ENCODE measurements at regions not wholly inside any gene's neighbourhood (a gene's known extent, or its start where the extent isn't known, plus 50 kb on each side); places are given as distances from the start of the nearest gene placed in this dataset.

DNA sequence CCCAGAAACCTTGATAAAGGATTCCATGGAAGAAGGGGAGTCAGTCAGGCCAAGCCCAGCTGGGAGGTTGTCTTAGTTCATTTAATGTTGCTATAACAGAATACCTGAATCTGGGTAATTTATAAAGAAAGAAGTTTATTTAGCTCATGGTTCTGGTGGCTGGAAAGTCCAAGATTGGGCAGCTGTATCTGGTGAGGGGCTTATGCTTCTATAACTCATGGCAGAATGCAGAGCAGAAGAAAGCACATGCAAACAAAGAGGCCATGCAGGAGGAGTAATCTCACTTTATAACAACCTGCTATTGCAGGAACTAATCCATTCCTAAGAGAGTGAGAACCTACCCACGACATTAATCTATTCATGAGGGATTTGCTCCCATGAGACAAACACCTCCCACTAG is 54.2 kb upstream of the ANKRD1 start:
- Mint-ChIP-seq H3K27me3 (no peaks in the 10 kb centered on the region), H3K4me1 (ENCODE audit: low read depth) (no peaks in the 10 kb centered on the region), H3K27ac (no peak overlapping the region)

DNA sequence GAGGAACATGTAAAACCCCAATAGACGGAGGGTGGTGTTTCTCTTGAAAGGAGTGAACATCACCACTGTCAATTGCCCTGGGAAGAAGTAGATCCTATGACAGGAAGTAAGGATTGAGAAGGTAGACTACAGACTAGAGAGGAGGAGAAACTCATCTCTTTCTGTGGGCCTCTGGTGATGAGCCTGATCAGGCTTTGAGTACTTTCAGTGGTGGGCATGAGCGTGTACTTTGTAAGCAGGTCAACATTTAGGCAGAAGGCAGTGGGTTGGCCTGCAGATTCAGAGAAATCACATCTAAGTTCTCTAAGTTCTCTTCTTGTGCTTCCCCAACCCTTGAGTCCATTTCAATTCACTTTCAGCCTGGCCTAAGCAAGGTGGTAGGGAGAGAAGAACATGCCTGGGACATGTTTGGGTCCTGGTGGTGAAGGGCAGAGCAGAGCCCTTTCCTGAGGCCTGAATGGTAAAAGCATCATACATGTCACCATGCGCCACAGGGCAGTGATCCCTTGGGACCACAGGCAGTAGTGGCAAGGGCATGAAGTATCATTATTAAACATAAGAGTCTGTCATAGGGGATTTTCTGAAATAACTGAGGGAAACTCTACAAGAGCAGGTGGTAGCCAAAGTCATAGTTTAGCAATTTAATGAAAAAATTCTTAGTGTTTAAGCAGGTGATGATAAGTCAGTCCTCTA is 56.4 kb upstream of the ANKRD1 start:
- Mint-ChIP-seq H3K4me1 (ENCODE audit: low read depth) (no peaks in the 10 kb centered on the region), H3K9me3 (no peaks in the 10 kb centered on the region), H3K27ac (no peak overlapping the region), H3K36me3 (ENCODE audit: low read depth) (no peaks in the 10 kb centered on the region), H3K4me3 (no peak overlapping the region), H3K27me3 (no peaks in the 10 kb centered on the region)
- intact Hi-C loops (cut with micrococcal nuclease): no loop called here

More for the DNA sequence above, 54.2 kb upstream of the ANKRD1 start:
- intact Hi-C loops (cut with micrococcal nuclease): no loop called here
- no peaks in the 10 kb centered on the region for H3K9me3 Mint-ChIP-seq
- no peaks in the 10 kb centered on the region for H3K36me3 Mint-ChIP-seq (ENCODE audit: low read depth)
- H3K4me3 Mint-ChIP-seq: no peak overlapping the region

DNA sequence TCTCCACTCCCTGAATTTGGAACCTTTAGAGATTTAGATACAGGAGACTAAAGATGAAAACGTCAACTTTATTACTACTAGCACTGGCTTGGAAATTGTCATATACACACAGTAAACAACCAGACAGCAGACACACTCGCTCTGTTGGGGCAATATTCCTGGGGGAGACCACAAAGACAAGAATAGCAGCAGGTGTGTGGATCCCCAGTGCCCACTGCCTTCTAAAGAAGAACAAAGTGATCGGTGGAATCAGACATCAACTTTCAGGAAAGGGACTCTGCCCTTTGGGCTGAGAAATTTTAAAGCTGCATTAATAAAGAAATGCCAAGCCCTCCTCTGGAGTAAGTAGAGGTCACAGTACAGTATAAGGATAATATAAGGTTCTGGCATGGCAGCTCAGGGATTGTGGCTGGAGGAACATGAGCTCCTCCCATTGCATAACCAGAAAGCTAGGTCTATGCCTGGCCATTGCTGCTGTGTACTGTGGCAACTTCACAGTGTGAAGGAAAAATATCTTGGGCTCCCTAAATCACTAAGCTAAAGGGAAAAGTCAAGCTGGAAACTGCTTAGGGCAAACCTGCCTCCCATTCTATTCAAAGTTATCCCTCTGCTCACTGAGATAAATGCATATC is 57.1 kb upstream of the ANKRD1 start:
- no peaks in the 10 kb centered on the region for H3K4me1 Mint-ChIP-seq (ENCODE audit: low read depth)
- H3K27me3 Mint-ChIP-seq: no peaks in the 10 kb centered on the region
- intact Hi-C loops (cut with micrococcal nuclease): no loop called here
- no peak overlapping the region for H3K27ac Mint-ChIP-seq
- H3K4me3 Mint-ChIP-seq: no peak overlapping the region
- no peaks in the 10 kb centered on the region for H3K36me3 Mint-ChIP-seq (ENCODE audit: low read depth)
- no peaks in the 10 kb centered on the region for H3K9me3 Mint-ChIP-seq

DNA sequence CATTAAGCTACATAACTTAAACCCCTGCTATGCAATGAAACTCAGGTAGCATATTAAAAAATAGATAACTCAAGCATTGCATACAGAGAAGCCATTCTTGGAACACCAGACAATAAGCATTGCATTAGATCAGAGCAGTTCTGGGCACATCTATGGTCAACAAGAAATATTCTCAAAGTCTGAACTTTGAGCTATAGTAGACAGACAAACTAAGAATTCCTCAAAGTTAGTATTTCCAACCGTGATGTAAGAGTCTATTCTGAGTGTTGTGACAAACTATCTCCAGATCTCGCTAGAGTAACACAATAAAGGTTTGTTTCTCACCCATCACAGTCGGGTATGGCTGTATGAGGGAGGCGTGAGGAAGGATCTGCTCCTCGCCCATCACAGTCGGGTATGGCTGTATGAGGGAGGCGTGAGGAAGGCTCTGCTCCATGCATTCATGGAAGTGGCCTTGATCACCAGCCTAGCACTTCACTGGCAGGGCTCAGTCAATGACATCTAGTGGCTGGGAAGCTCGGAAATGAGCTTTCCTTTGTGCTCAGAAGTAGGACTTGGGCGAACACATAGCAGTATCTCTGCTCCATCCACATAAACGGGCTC is 61.6 kb upstream of the ANKRD1 start:
- H3K9me3 Mint-ChIP-seq: no peaks in the 10 kb centered on the region
- no peak overlapping the region for H3K27ac Mint-ChIP-seq
- H3K4me1 Mint-ChIP-seq (ENCODE audit: low read depth): no peaks in the 10 kb centered on the region
- intact Hi-C loops (cut with micrococcal nuclease): no loop called here
- H3K4me3 Mint-ChIP-seq: no peak overlapping the region
- H3K27me3 Mint-ChIP-seq: no peaks in the 10 kb centered on the region
- no peaks in the 10 kb centered on the region for H3K36me3 Mint-ChIP-seq (ENCODE audit: low read depth)

DNA sequence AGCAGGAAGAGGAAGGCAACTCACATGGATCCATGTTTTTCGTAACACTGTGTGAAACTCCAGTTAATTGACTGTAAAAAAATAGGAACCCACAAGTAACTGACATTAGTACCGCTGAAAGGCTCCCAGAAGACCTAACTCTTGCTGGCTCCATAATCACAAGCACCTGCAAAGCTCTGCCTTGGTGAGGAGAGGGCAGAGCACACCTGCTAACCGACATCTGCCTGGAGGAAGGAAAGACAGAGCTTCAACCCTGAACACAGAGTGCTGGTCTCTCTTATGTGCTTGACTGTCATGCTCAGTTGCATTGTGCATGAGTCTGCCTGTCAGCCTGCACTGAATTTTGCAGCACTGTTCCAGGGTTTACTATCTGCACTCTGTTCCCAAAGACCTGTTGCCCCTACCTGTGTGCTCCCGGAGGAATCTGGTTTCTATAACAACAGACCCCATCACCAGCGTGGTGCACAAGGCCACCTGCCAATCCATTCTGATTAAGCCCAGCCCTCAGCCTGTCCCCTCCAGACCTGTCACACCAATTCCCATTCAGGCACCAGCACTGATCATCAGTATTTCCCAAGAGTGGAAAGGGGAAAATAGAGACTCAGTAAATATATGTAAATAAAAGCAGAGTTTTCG is 63.1 kb upstream of the ANKRD1 start:
- intact Hi-C loops (cut with micrococcal nuclease): no loop called here
- no peaks in the 10 kb centered on the region for H3K4me1 Mint-ChIP-seq (ENCODE audit: low read depth)
- H3K9me3 Mint-ChIP-seq: no peaks in the 10 kb centered on the region
- H3K27ac Mint-ChIP-seq: no peak overlapping the region
- H3K27me3 Mint-ChIP-seq: no peaks in the 10 kb centered on the region
- H3K4me3 Mint-ChIP-seq: no peak overlapping the region
- no peaks in the 10 kb centered on the region for H3K36me3 Mint-ChIP-seq (ENCODE audit: low read depth)

DNA sequence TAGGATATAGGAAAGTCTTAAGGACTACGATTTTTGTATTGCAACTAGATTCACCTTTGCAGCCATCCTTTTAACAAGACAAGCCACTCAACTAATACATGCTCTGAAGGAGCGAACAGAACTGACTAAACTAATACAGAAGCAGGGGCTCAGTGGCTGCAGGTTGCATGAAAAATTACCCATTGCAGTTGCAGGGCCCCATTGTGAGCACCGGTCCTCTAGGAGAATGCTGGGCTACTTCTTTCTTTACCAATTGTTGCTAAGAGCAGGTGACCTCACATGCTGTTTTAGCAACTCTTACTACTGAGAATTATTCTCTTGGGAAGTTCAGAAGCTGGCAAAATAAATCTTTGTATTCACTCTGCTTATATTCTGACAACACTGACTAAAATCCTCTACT is 64.0 kb upstream of the ANKRD1 start:
- intact Hi-C loops (cut with micrococcal nuclease): no loop called here
- Mint-ChIP-seq H3K4me1 (ENCODE audit: low read depth) (no peaks in the 10 kb centered on the region), H3K27me3 (no peaks in the 10 kb centered on the region), H3K4me3 (no peak overlapping the region), H3K9me3 (no peaks in the 10 kb centered on the region), H3K36me3 (ENCODE audit: low read depth) (no peaks in the 10 kb centered on the region), H3K27ac (no peak overlapping the region)

DNA sequence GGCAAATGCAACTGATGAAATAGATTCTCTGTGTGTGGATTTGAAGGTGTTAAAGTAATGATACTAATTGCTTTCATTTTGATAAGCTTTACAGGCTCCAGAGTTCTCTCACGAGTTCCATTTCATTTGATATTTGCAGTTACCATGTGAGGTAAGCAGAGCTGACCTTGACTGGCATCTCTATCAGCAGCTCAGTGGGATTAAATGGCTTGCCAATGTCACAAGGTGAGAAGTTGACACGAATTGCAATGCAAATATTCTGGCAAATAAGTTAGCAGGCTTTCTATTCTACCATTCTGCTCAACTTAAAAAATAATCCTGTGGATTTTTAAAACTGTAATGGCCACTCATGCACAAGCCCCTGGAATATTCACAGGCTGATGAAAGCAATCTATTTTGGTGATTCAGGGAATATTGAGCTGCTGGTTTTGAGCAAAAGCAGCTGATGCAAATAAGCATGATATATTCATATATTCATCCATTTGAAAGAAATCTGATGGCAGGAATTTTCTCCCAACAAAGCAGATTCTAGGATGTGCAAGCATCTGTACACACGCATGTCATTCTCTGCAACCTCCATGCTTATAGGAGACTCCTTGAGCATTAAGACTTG is 64.5 kb upstream of the ANKRD1 start:
- Mint-ChIP-seq H3K4me1 (ENCODE audit: low read depth) (no peaks in the 10 kb centered on the region), H3K27ac (no peak overlapping the region), H3K9me3 (no peaks in the 10 kb centered on the region), H3K36me3 (ENCODE audit: low read depth) (no peaks in the 10 kb centered on the region), H3K27me3 (no peaks in the 10 kb centered on the region), H3K4me3 (no peak overlapping the region)
- intact Hi-C loops (cut with micrococcal nuclease): no loop called here

DNA sequence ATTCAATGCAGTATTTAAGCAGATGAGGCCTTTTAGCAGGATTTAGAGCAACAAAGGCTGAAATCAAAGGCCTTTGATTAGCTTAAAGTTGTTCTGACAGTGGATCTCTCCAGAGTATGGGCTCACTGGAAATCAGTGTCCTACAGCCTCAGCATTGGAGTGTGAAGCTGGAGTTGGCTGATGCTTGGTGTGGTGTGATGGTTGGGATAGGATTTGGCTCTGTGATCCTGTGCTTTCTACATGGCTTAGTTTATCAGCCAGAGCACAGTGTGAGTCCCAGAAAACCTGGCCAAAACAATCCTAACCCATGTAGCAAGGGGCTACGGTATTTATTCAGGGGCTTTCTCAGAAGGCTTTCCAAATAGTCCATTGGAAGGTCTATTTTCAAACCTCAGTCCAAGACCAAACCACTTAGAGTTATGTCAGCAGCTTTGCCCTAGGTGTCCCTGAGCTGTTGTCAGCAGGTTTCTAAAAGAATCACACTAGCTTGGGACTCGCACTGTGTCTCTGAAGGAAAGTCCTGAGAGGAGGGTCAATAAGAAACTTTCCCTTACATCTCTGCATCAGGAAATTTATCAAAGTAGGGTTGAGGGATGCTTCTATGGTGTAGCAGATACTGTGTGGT is 65.4 kb upstream of the ANKRD1 start:
- Mint-ChIP-seq H3K36me3 (ENCODE audit: low read depth) (no peaks in the 10 kb centered on the region), H3K9me3 (no peaks in the 10 kb centered on the region), H3K4me3 (no peak overlapping the region), H3K27ac (no peak overlapping the region), H3K27me3 (no peaks in the 10 kb centered on the region), H3K4me1 (ENCODE audit: low read depth) (no peaks in the 10 kb centered on the region)
- intact Hi-C loops (cut with micrococcal nuclease): no loop called here

DNA sequence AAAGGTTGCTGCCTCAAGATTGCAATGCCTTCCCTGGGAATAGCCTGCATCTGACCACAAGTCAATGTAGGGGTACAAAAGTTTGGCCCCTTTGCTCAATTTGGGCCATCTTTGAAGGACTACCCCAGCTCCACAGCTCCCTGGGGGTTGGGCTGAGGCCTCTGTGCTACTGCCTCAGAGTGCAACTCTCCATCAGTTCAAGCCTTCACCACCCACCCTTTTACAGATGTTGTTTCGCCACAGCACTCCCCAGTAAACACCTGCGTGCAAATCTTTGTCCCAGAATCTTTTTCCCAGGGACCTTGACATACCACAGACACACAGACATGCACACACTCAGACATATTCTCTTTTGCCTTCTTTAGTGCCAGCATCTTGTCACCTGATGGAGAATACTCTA is 66.0 kb upstream of the ANKRD1 start:
- H3K4me1 Mint-ChIP-seq (ENCODE audit: low read depth): no peaks in the 10 kb centered on the region
- H3K4me3 Mint-ChIP-seq: no peak overlapping the region
- no peak overlapping the region for H3K27ac Mint-ChIP-seq
- no peaks in the 10 kb centered on the region for H3K36me3 Mint-ChIP-seq (ENCODE audit: low read depth)
- H3K27me3 Mint-ChIP-seq: no peaks in the 10 kb centered on the region
- intact Hi-C loops (cut with micrococcal nuclease): no loop called here
- no peaks in the 10 kb centered on the region for H3K9me3 Mint-ChIP-seq

DNA sequence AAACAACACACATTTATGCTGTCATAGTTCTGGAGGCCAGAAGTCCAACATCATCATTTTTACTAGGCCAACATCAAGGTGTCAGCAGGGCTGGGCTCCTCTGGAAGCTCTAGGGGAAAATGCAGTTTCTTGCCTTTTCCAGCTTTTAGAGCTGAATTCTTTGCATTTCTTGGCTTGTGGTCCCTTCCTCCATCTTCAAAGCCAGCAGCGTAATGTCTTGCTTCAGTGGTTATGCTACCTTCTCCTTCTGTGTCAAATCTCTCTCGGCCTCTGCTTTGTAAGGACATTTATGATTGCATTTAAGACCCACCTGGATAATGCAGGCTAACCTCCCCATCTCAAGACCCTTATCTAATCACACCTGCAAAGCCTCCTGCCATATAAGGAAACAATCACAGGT is 66.5 kb upstream of the ANKRD1 start:
- Mint-ChIP-seq H3K36me3 (ENCODE audit: low read depth) (no peaks in the 10 kb centered on the region), H3K4me3 (no peak overlapping the region), H3K27ac (no peak overlapping the region), H3K27me3 (no peaks in the 10 kb centered on the region), H3K9me3 (no peaks in the 10 kb centered on the region), H3K4me1 (ENCODE audit: low read depth) (no peaks in the 10 kb centered on the region)
- intact Hi-C loops (cut with micrococcal nuclease): no loop called here

DNA sequence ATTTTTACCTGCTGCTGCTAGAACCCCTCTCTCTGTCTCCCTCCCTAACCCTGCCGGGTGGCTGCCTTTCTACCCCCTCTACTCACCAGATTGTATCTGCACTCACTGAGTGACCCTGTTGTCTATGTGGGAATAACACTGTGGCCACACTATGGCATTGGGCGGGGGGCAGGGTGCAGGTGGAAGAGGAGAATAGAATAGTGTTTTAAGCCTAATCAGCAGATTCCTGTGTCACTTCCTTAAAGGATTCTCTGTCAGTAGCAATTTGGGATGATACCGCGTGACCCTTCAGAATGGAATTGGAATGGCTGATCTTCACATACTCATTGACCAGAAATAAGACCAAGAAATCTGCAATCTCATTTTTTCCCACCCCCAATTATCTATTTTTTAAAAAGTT is 67.1 kb upstream of the ANKRD1 start:
- Mint-ChIP-seq H3K36me3 (ENCODE audit: low read depth) (no peaks in the 10 kb centered on the region), H3K27me3 (peaks cover 1% of the 10 kb centered on the region), H3K4me3 (no peak overlapping the region), H3K9me3 (no peaks in the 10 kb centered on the region), H3K4me1 (ENCODE audit: low read depth) (peaks cover 2% of the 10 kb centered on the region), H3K27ac (no peak overlapping the region)
- intact Hi-C loops (cut with micrococcal nuclease): no loop called here

DNA sequence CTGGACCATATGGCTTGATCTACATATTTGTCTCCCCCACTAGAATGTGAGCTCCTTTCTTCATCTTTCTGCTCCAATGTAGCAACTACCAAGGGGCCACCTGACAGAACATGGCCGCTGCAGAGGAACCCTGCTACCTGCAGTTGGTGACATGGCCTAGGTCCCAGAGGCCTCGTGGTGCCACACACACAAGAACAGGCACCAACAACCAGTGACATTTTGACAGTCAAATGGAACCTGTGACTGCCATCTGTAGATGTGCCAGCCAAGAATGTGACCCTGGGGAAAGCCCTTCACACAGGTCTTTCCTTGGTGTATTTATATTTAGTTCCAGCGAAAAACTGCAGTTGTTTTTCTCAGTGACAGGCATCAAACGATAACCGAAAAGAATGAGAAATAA is 67.9 kb upstream of the ANKRD1 start:
- H3K36me3 Mint-ChIP-seq (ENCODE audit: low read depth): no peaks in the 10 kb centered on the region
- peaks cover 5% of the 10 kb centered on the region for H3K4me1 Mint-ChIP-seq (ENCODE audit: low read depth)
- intact Hi-C loops (cut with micrococcal nuclease): no loop called here
- peaks cover 3% of the 10 kb centered on the region for H3K27me3 Mint-ChIP-seq
- no peak overlapping the region for H3K4me3 Mint-ChIP-seq
- H3K9me3 Mint-ChIP-seq: no peaks in the 10 kb centered on the region
- H3K27ac Mint-ChIP-seq: no peak overlapping the region

DNA sequence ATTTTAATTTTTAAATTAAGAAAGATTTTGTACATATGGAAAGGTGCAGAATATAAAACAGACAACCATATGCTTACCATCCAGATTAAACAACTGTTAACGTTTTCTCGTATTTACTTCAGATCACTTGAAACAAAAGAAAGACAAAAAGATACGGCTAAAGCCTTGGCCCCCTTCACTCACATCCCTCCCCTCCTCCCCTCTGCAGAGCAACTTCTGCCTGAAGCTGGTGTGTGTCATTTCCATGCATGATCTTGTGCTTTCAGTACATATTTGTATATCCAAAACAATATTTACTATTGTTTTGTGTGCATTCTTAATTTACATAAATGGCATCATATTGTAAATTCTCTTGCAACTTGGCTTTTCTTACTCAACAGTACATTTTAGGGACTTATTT is 68.5 kb upstream of the ANKRD1 start:
- H3K27ac Mint-ChIP-seq: no peak overlapping the region
- H3K4me3 Mint-ChIP-seq: no peak overlapping the region
- intact Hi-C loops (cut with micrococcal nuclease): no loop called here
- H3K4me1 Mint-ChIP-seq (ENCODE audit: low read depth): peaks cover 5% of the 10 kb centered on the region
- no peaks in the 10 kb centered on the region for H3K36me3 Mint-ChIP-seq (ENCODE audit: low read depth)
- no peaks in the 10 kb centered on the region for H3K9me3 Mint-ChIP-seq
- peaks cover 3% of the 10 kb centered on the region for H3K27me3 Mint-ChIP-seq

DNA sequence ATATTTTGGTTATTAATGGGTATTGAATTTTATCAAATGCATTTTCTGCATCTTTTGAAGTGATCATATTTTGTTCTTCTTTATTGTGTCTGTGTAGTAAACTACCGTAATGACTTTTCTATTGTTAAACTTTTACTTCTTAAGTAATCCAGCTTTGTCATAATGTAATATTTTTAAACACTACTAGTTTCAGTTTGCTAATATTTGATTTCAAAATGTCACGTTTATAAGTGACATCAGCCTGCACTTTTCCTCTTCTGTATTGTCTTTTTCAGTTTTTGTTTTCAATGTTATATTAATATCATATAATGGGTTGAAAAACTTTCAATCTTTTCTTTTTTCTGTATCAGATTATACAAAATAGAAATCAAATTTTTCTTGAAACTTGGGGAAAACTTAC is 71.6 kb upstream of the ANKRD1 start:
- no peak overlapping the region for H3K27ac Mint-ChIP-seq
- peaks cover 3% of the 10 kb centered on the region for H3K27me3 Mint-ChIP-seq

More for the DNA sequence above, 71.6 kb upstream of the ANKRD1 start:
- intact Hi-C loops (cut with micrococcal nuclease): no loop called here
- Mint-ChIP-seq H3K36me3 (ENCODE audit: low read depth) (no peaks in the 10 kb centered on the region), H3K4me3 (no peak overlapping the region), H3K9me3 (no peaks in the 10 kb centered on the region), H3K4me1 (ENCODE audit: low read depth) (peaks cover 5% of the 10 kb centered on the region)

All from dendritic cell treated with granulocyte-macrophage colony-stimulating factor and Interleukin-4, amounts not matched to agents 40 ng/mL and 50 ng/mL, for 4 days (primary cell).